GM12878 (cell line): ENCODE measurements at regions not wholly inside any gene's neighbourhood (a gene's known extent, or its start where the extent isn't known, plus 50 kb on each side); places are given as distances from the start of the nearest gene placed in this dataset.

ENCODE experiments used
- ATAC-seq: fragments of 200-7000 bp; cut with Tn5 transposase; 3 replicates; pipeline ENCODE4 v1.9.1; 2020; ENCODE audit warnings: mild to moderate bottlenecking, moderate library complexity
- BruUV-seq: library from RNA; stranded (reverse); fragments of 400-500 nt; replicated peaks from 2 replicates; lab custom pipeline; 2021; lab: Mats Ljungman, UMichigan
- CTCF ChIA-PET: fragments of 300-600 bp; sonication (Branson Sonifier 250); formaldehyde crosslinking; extraction: SDS; loops from one replicate; lab custom pipeline; 2021; ENCODE audit warnings: inconsistent platforms; lab: Yijun Ruan, JAX
- POLR2A ChIA-PET: fragments of 350-600 bp; formaldehyde crosslinking; extraction: SDS; loops from one replicate; lab custom pipeline; 2021; ENCODE audit warnings: inconsistent platforms; lab: Charles Lee
- RAD21 ChIA-PET: fragments of 300-600 bp; sonication (Branson Sonifier 250); formaldehyde crosslinking; loops from one replicate; lab custom pipeline; 2023; ENCODE audit warnings: antibody characterized with exemption; ENCODE audit not compliant: unreplicated experiment; lab: Charles Lee
- SMC1A ChIA-PET: fragments of 300-600 bp; sonication (Branson Sonifier 250); formaldehyde crosslinking; loops from one replicate; lab custom pipeline; 2023; ENCODE audit not compliant: unreplicated experiment, uncharacterized antibody; lab: Charles Lee
- DNase-seq: peaks from one replicate; pipeline ENCODE4 v3.0.0-alpha.2; 2011; ENCODE audit warnings: low read depth, low spot score
- FAIRE-seq: peaks from 3 replicates; lab custom pipeline; 2011; peaks lifted over from hg19 to GRCh38; lab: Jason Lieb, UNC
- H2AFZ ChIP-seq: 2 replicates; pipeline ENCODE4 v1.6.0; 2011; ENCODE audit warnings: low read depth, low read length, control low read depth; ENCODE audit not compliant: control insufficient read depth
- H3K27ac ChIP-seq: 2 replicates; pipeline ENCODE4 v1.5.1; 2011; ENCODE audit warnings: control low read depth; ENCODE audit not compliant: control insufficient read depth, insufficient read depth
- H3K27me3 ChIP-seq, 2 experiments: replicated peaks in 1 of 2; 2 replicates each; pipeline versions ENCODE4 v1.6.0 to v1.6.1; 2011; ENCODE audit warnings: low read length in 1 of 2; ENCODE audit not compliant: control insufficient read depth in 2 of 2, insufficient read depth in 2 of 2
- H3K36me3 ChIP-seq, 2 experiments: 2 replicates each; pipeline ENCODE4 v1.5.1; 2011; ENCODE audit warnings: low read length in 1 of 2; ENCODE audit not compliant: control insufficient read depth in 2 of 2, insufficient read depth in 2 of 2
- H3K4me1 ChIP-seq: 2 replicates; pipeline ENCODE4 v1.6.1; 2011; ENCODE audit warnings: mild to moderate bottlenecking, low read length, moderate library complexity, mixed read lengths; ENCODE audit not compliant: control insufficient read depth, insufficient read depth
- H3K4me2 ChIP-seq: 2 replicates; pipeline ENCODE4 v1.6.0; 2011; ENCODE audit warnings: control low read depth; ENCODE audit not compliant: control insufficient read depth, insufficient read depth
- H3K4me3 ChIP-seq: fragments of 200-600 bp; sonication (generic); 2 replicates; pipeline ENCODE4 v1.5.1; 2016
- H3K79me2 ChIP-seq: 2 replicates; pipeline ENCODE4 v1.6.0; 2011; ENCODE audit warnings: low read length; ENCODE audit not compliant: control insufficient read depth, insufficient read depth
- H3K9ac ChIP-seq: 2 replicates; pipeline ENCODE4 v1.8.0; 2011; ENCODE audit warnings: low read length, control low read depth, mixed read lengths; ENCODE audit not compliant: control insufficient read depth, insufficient read depth
- H3K9me3 ChIP-seq: replicated peaks from 3 replicates; pipeline ENCODE4 v1.5.1; 2011; ENCODE audit warnings: mild to moderate bottlenecking, low read length; ENCODE audit not compliant: control insufficient read depth, insufficient read depth
- H4K20me1 ChIP-seq: 2 replicates; pipeline ENCODE4 v1.6.0; 2011; ENCODE audit not compliant: control insufficient read depth, insufficient read depth
- BACH1 ChIP-seq: fragments of 450-650 bp; IDR thresholded peaks from 2 replicates; pipeline ENCODE4 v1.6.1; 2017; ENCODE audit warnings: mild to moderate bottlenecking, borderline replicate concordance
- EZH2 ChIP-seq: IDR thresholded peaks from 2 replicates; pipeline ENCODE4 v1.6.1; 2012; ENCODE audit warnings: low read depth, mild to moderate bottlenecking, control low read depth, inconsistent platforms, low read length, borderline replicate concordance; ENCODE audit not compliant: control insufficient read depth
- RBBP5 ChIP-seq: fragments of 200-600 bp; sonication (generic); conservative IDR thresholded peaks from 2 replicates; pipeline ENCODE4 v1.6.1; 2016
- WGBS: methylation state at CpG from one replicate; pipeline ENCODE4 v1.1.6; 2016; ENCODE audit warnings: low lambda C conversion rate; ENCODE audit not compliant: insufficient replicate concordance, insufficient coverage; ENCODE audit errors: missing lambda C conversion rate; 5-methylcytosine and 5-hydroxymethylcytosine counted together
- in situ Hi-C: fragments of 300-500 bp; cut with MboI; formaldehyde crosslinking; loops from 9 replicates; pipeline ENCODE4 v1.14.3; 2018; ENCODE audit warnings: mixed read lengths
- intact Hi-C: fragments of 100-400 bp; cut with micrococcal nuclease; formaldehyde crosslinking; loops from one replicate; pipeline ENCODE4 v1.14.2; 2022; ENCODE audit not compliant: unreplicated experiment
- TF ChIP-seq, protein P1 (sequence below): fragments of 450-650 bp; formaldehyde crosslinking; IDR thresholded peaks from 2 replicates; pipeline ENCODE4 v1.5.0; 2022; ENCODE audit warnings: mild to moderate bottlenecking, missing genetic modification characterization
- TF ChIP-seq, protein P2 (sequence below): IDR thresholded peaks from 2 replicates; pipeline ENCODE4 v1.6.1; 2012; ENCODE audit warnings: low read depth, low read length, improper control_type of control experiment
- TF ChIP-seq, protein P3 (sequence below): IDR thresholded peaks from 2 replicates; pipeline ENCODE4 v1.6.1; 2011; ENCODE audit warnings: borderline replicate concordance, low read depth, mild to moderate bottlenecking, moderate library complexity, mixed read lengths, low read length; ENCODE audit not compliant: insufficient read depth; ENCODE audit errors: extremely low read length

DNA sequence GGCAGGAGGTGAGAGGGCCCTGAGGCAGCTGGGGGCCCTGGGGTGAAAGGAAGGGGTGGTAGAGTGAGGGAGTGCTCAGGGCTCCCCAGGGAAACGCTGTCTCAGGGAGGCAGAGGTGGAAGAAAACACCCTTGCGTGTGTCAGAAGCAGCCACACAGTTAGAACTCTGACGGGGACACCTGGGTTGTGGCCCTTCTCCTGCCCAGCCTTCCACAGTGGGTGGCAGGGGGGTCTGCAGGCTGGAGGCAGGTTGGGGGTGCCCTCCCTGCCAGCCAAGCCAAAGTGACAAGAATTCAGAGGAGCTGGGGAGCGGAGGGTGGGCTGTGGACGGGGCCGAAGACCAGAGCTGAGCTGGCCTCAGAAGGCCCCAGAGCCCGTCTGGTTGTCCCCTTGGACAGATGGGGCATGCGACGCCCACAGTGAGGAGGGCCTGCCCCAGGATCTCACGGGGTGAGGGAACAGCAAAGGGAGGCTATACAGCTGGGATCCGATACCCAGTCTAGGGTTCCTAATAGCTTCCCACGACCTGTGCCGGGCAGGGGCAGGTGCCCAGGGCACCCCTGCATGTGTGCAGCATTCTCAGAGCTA lies 105.2 kb upstream of the ADRA2C start:
- no peak for FAIRE-seq
- BruUV-seq, result no TSS peak
- no peaks in the 10 kb centered on the region for H3K36me3 ChIP-seq
- no peak for DNase-seq
- ATAC-seq, result no peak
- peaks cover 0 to 4% of the 10 kb centered on the region in 2 experiments; a peak in 3 of 4 replicates for H3K27me3 ChIP-seq
- H2AFZ ChIP-seq, result no peak overlapping the region
- ChIA-PET CTCF (no interaction called here), SMC1A (no interaction called here), POLR2A (no interaction called here), RAD21 (no interaction called here)
- 40% methylated on average over 13 of the region's 13 CpGs for WGBS
- H3K9me3 ChIP-seq, result no peaks in the 10 kb centered on the region; the same call in 2 of the 3 replicates
- in situ Hi-C loops (no loop called here), intact Hi-C loops (no loop called here)
- H3K4me2 ChIP-seq, result no peak overlapping the region
- no peak for TF ChIP-seq BACH1
- TF ChIP-seq, protein P1, sequence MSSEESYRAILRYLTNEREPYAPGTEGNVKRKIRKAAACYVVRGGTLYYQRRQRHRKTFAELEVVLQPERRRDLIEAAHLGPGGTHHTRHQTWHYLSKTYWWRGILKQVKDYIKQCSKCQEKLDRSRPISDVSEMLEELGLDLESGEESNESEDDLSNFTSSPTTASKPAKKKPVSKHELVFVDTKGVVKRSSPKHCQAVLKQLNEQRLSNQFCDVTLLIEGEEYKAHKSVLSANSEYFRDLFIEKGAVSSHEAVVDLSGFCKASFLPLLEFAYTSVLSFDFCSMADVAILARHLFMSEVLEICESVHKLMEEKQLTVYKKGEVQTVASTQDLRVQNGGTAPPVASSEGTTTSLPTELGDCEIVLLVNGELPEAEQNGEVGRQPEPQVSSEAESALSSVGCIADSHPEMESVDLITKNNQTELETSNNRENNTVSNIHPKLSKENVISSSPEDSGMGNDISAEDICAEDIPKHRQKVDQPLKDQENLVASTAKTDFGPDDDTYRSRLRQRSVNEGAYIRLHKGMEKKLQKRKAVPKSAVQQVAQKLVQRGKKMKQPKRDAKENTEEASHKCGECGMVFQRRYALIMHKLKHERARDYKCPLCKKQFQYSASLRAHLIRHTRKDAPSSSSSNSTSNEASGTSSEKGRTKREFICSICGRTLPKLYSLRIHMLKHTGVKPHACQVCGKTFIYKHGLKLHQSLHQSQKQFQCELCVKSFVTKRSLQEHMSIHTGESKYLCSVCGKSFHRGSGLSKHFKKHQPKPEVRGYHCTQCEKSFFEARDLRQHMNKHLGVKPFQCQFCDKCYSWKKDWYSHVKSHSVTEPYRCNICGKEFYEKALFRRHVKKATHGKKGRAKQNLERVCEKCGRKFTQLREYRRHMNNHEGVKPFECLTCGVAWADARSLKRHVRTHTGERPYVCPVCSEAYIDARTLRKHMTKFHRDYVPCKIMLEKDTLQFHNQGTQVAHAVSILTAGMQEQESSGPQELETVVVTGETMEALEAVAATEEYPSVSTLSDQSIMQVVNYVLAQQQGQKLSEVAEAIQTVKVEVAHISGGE (CRISPR knock-in tag), result no peak
- no peak for TF ChIP-seq EZH2
- TF ChIP-seq, protein P2, sequence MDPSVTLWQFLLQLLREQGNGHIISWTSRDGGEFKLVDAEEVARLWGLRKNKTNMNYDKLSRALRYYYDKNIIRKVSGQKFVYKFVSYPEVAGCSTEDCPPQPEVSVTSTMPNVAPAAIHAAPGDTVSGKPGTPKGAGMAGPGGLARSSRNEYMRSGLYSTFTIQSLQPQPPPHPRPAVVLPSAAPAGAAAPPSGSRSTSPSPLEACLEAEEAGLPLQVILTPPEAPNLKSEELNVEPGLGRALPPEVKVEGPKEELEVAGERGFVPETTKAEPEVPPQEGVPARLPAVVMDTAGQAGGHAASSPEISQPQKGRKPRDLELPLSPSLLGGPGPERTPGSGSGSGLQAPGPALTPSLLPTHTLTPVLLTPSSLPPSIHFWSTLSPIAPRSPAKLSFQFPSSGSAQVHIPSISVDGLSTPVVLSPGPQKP, result no peak
- no peak for TF ChIP-seq RBBP5
- TF ChIP-seq, protein P3, sequence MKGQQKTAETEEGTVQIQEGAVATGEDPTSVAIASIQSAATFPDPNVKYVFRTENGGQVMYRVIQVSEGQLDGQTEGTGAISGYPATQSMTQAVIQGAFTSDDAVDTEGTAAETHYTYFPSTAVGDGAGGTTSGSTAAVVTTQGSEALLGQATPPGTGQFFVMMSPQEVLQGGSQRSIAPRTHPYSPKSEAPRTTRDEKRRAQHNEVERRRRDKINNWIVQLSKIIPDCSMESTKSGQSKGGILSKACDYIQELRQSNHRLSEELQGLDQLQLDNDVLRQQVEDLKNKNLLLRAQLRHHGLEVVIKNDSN, result no peak
- H3K4me3 ChIP-seq, result no peak overlapping the region
- H3K79me2 ChIP-seq, result no peaks in the 10 kb centered on the region
- no peak overlapping the region for H3K27ac ChIP-seq
- H3K4me1 ChIP-seq, result no peaks in the 10 kb centered on the region
- H3K9ac ChIP-seq, result no peak overlapping the region
- H4K20me1 ChIP-seq, result no peaks in the 10 kb centered on the region
